ENCODE measurements at regions not wholly inside any gene's neighbourhood (a gene's known extent, or its start where the extent isn't known, plus 50 kb on each side); places are given as distances from the start of the nearest gene placed in this dataset.

- DNase-seq: no peak
These were observed 50.3 kb upstream of the CBFA2T3 start for GRCh38 chr16:89027281-89027680.

GRCh38 chr16:89031715-89032659 lies 55.0 kb upstream of the CBFA2T3 start:
- DNase-seq: peak; percentile 46 to 97

DNA sequence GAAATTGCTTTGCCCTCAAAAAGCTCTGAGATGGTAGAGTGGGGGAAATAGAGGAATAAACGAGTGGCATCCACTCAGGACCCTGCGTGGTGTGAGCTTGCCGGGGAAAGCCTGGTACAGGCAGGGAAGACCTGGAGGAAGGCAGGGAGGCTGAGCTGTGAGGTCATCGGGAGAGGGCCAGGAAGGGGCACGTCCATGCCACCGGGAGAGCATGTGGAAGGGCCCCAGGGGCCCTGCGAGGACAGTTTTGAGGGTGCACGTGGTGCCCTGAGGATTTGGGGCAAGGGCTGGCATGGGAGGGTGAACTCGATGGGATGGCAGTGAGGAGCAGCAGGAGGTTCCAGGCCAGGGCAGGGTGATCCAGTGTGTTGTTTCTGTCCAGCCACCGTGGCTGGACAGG lies 56.3 kb upstream of the CBFA2T3 start:
- no peak for DNase-seq

- DNase-seq: no peak
These were observed 57.0 kb upstream of the CBFA2T3 start for GRCh38 chr16:89033796-89034572.

GRCh38 chr16:89034573-89034961 lies 57.6 kb upstream of the CBFA2T3 start:
- DNase-seq: no peak

GRCh38 chr16:89034971-89035668 lies 58.1 kb upstream of the CBFA2T3 start:
- DNase-seq: no peak

DNA sequence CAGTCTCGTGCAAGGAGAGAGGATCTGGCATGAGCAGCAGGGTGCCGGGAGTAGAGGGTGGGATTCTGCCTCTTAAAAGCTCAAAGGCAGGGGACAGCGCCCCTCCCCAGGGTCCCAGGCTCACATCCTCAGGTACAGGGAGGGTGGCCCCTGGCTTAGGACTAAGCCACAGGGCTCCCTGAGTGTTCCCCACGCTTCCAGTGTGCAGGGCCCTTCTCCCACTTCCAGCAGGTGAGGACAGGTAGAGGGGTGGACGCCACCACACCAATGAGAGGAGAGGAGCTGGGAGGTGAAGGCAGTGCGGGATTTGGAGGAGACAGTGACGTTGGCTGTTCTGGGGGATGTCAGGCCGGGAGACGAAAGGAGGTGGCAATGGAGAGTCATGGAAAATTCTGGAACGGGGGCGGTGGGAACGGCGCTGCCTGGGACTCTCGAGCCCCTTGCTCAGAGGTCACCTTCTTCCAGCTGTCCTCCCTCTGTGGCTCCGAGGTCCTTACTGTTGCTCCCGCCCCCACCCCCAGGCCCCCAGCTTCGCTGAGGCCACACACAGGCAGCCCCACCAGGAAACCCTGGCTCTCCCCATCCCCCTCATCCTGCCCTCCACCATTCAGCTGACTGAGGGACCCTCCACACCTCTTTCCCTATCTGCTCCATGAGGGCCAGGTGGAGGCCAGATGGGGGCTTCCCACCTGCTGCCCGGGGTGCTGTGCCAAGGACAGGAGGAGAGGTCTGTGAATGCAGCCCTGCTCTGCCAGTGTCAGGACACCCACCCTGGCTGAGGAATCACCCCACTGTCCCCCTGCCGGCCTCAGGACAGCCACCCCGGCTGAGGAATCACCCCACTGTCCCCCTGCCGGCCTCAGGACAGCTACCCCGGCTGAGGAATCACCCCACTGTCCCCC lies 57.7 kb upstream of the ACSF3 start:
- no peak for DNase-seq

DNA sequence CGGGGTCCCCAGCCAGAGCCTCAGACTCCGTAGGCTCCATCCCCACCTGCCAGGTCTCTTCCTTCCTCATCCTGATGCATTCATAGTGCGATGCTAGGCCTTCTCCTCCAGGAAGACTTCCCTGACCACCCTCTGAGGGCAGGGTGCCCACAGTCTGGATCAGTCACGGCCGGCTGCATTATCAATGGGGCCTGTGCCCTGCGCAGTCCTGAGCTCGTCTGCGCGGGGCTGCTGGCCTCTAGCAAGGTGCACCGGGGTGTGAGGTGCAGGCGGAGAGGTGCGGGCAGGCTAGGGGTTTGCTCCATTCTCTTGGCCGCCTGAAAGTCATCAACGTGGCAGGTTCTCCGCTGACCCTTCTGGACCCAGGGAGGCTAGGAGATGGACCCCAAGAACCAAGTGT lies 56.9 kb upstream of the ACSF3 start:
- DNase-seq: no peak

GRCh38 chr16:89037261-89038152 lies 56.1 kb upstream of the ACSF3 start:
- DNase-seq: no peak

DNA sequence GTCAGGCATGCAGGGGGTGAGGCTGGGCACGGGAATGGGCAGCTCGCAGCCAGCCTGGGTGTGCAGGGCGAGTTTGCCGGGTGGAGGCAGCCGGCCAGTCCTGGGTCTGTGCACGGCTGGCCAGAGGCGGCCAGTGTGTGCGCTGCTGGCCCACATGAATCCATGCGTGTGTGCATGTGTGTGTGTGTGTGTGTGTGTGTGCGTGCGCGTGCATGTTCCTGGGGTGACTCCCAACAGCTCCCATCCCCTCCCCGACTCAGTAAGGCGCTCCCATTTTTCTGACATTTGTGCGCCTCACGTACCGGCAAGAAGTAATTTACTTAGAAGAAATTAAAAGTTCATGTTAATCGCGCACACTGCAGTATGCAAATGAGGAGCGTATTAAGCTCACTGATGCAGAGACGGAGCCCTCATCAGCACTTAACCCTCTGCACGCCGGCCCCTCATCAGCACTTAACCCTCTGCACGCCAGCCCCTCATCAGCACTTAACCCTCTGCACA lies 55.4 kb upstream of the ACSF3 start:
- DNase-seq: no peak

DNA sequence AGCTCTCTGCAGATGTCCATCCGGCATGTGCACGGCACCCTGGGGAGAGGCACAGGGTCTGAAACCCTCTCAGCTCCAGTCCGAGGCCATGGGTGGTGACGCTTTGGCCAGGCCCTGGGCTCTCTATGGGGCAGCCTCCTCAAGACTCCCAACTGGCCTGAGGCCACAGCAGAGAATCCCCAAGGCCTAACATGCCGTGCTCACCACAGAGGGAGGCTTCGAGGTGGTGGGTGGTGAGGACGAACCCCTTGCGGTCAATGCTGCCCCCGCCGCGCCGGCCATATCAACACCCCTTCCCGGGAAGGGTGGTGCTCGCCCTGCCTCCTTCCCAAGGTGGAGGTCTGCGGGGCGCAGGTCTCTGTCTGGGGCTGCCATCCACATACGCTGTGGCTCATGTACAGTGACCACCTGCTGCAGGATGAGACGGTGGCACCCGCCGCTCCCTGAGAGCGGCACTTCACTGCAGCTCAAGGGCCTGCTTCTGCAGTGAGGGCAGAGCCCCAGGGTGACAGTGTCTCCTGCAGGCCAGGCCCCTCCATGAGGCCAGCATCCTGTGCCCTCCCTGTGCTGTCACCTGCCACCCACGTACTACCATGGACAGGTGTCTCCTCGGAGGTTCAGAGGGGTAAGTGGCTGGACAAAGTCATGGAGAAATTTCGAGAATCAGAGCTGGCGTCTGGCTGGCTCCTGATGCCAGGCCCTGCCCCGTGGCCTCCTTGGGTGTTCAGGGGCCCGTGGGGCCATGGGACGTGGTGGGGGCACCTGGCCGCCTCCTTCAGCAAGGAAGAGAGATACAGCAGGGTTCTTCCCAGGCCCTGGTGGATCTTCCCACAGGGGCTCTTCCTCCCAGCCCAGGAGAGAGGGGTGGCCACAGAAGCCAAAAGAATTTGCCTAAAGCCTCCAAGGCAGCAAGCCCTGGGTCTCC lies 54.6 kb upstream of the ACSF3 start:
- no peak for DNase-seq

GRCh38 chr16:89039756-89040155 lies 53.9 kb upstream of the ACSF3 start:
- DNase-seq: no peak

DNA sequence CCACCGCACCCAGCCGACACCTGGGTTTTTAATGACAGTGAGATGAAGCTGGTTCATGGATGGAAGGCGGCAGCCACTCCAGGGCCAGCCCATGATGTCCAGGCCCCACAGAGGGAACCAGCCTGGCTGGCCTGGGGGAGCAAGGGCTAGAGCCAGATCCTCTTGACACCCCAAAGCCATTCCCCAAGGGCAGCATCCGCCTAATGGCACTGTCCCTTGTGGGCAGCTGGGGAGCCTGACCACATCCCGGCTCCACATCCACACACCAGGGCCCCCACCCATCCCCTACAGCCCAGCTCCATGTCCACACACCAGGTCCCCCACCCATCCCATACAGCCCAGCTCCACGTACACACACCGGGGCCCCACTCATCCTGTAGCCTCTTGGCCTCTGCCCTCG lies 53.3 kb upstream of the ACSF3 start:
- DNase-seq: no peak

DNA sequence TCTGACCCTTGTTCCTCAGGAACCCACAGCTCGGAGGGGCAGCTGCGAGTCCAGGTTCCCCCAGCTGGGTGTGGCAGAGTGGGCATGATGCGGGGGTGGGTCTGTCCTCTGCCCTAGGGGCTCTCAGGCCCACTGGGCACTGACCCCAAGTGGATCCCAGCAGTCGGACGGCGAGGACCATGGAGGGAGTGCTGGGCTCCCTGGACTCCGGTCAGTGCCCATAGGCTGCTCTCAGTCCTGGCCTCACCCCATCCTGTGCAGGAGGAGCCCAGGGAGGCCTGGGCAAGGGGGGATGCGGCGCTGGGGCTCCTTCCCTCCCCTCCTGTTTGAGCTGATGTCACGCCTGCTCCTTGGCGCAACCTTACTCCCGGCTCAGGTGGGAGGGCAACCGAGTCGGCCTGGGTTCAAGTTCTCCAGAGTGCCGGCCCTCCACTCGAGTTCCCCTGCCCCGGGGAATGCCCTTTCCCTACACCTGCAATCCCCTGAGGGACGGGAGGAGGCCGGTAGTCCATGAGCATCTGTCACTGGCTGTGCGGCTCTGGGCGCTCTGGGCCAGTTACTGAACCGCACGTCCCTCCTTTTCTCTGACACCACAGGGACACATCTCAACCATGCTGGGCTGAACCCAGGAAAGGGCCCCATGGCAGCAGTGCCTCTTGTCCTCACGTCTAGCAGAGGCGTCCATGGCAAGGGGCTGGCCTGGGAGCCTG lies 52.6 kb upstream of the ACSF3 start:
- no peak for DNase-seq

DNA sequence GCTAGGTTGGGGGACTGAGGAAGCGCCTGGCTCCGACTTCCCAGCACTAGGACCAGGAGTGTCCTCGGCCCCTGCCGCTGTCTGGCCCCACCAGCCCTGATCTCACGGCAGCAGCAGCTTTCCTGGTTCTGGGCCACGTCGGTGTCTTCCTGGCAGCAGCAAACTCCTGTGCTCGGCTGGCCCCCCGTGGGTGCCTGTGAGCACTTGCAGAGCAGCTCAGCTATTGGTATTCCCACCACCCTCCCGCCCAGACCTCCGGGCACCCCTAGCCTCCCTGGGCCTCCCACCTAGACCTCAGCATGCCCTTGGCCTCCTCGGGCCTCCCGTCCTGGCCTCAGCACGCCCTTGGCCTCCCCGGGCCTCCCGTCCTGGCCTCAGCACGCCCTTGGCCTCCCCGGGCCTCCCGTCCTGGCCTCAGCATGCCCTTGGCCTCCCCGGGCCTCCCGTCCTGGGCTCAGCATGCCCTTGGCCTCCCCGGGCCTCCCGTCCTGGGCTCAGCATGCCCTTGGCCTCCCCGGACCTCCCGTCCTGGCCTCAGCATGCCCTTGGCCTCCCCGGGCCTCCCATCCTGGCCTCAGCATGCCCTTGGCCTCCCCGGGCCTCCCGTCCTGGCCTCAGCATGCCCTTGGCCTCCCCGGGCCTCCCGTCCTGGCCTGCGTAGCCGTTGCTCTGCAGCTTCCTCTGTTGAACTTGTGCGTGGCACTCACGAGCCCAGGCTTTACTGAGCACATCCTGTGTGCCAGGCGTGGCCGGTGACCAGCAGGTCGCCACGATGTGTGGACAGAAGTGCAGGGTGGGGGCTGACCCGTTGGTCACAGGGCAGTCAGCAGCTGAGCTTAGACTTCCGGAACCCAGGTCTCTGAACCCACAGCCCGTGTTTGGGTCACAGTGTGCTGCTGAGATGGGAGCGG lies 51.8 kb upstream of the ACSF3 start:
- DNase-seq: no peak

DNA sequence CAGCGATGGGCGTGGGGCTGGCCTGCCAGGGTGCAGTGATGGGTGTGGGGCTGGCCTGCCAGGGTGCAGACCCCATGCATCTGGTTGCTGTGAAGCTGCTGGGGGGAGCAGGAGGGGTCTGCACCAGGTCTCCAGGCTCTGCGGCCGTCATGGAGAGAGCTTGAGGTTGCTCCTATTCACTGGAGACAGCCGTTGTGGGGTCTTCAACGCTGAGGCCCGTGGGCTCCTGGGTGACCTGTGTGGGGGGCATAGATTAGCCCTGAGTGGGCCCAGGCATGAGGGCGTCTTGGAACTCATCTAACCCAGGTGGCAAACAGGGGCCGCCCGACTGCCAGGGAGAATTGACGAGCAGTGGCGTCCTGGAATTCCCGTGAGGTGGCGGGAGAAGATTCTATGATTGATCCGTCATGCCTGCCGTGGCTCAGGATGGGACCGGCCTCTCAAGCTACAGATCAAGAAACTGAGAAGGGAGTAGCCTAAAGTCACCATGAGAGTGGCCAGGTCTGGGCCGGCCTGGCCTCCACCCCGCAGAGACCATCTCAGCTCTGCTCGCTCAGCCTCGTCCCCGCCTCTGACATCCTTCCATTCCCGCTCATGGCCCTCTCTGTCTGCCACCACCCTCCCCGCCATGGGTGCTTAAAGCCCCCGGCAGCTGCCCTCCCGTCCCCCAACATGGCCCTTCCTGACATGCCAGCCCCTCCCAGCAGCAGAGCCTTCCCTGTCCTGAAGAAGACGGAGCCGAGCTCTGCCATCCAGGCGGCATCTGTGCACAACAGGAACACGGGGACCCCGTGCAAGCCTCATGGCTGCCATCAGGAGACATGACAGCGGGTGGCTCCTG lies 50.7 kb upstream of the ACSF3 start:
- DNase-seq: no peak

All from bone marrow (tissue), 2 donors.